ENCODE measurements at regions not wholly inside any gene's neighbourhood (a gene's known extent, or its start where the extent isn't known, plus 50 kb on each side); places are given as distances from the start of the nearest gene placed in this dataset.

DNA sequence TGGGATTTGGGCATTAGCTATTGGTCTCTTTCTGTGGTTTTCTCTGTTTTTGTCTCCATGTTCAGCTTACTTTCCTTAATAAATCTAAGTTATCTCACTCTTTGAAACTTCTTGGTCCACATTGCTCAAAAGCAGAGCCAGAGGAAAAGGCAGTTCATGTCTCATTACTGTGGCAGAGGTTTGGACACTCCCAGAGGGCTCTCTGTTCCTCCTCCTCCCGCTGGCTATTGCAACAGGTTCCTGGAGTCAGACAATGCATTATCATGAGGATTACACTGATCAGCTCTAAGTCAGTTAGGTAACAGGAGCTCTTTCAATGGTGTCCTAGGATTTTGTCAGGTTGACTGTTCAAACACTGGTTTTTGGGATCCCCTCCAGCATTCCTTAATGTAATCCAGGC is 298.8 kb downstream of the NDFIP2 start:
- no peak for TF ChIP-seq POLR2A (IDR thresholded peaks at IDR 0.05)
- TF ChIP-seq, protein P1, sequence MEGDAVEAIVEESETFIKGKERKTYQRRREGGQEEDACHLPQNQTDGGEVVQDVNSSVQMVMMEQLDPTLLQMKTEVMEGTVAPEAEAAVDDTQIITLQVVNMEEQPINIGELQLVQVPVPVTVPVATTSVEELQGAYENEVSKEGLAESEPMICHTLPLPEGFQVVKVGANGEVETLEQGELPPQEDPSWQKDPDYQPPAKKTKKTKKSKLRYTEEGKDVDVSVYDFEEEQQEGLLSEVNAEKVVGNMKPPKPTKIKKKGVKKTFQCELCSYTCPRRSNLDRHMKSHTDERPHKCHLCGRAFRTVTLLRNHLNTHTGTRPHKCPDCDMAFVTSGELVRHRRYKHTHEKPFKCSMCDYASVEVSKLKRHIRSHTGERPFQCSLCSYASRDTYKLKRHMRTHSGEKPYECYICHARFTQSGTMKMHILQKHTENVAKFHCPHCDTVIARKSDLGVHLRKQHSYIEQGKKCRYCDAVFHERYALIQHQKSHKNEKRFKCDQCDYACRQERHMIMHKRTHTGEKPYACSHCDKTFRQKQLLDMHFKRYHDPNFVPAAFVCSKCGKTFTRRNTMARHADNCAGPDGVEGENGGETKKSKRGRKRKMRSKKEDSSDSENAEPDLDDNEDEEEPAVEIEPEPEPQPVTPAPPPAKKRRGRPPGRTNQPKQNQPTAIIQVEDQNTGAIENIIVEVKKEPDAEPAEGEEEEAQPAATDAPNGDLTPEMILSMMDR (IDR thresholded peaks at IDR 0.05) = no peak
